Natural killer cell (primary cell): ENCODE measurements at regions not wholly inside any gene's neighbourhood (a gene's known extent, or its start where the extent isn't known, plus 50 kb on each side); places are given as distances from the start of the nearest gene placed in this dataset.

Experiments
- ATAC-seq, 3 donors: fragments of 150-1000 bp in 2 of 3; fragments of 200-7000 bp in 1 of 3; cut with Tn5 transposase; 1 replicate in 1 of 3; 2 replicates in 2 of 3; pipeline ENCODE4 v1.10.0; 2021; ENCODE audit warnings: mild to moderate bottlenecking in 2 of 3, moderate library complexity in 2 of 3
- DNase-seq, 2 donors: peaks; one replicate each; pipeline versions ENCODE4 v3.0.0 to v3.0.0-alpha.2; 2013 to 2021; ENCODE audit warnings: mixed read lengths in 1 of 2
- H3K27ac ChIP-seq: one replicate; pipeline ENCODE4 v1.5.1; 2013; ENCODE audit warnings: mild to moderate bottlenecking, low read length
- H3K27me3 ChIP-seq: one replicate; pipeline ENCODE4 v1.6.1; 2013; ENCODE audit warnings: low read length; ENCODE audit not compliant: control insufficient read depth, insufficient read depth
- H3K36me3 ChIP-seq: one replicate; pipeline ENCODE4 v1.6.1; 2013; ENCODE audit warnings: low read length; ENCODE audit not compliant: control insufficient read depth, insufficient read depth
- H3K4me1 ChIP-seq: one replicate; pipeline ENCODE4 v1.6.1; 2013; ENCODE audit warnings: low read length; ENCODE audit not compliant: control insufficient read depth, insufficient read depth
- H3K4me3 ChIP-seq: one replicate; pipeline ENCODE4 v1.5.1; 2013; ENCODE audit warnings: low read length
- H3K9me3 ChIP-seq: one replicate; pipeline ENCODE4 v1.6.1; 2013; ENCODE audit warnings: low read length; ENCODE audit not compliant: control insufficient read depth, insufficient read depth
- H3K27ac Mint-ChIP-seq, 2 donors: one replicate each; pipeline ENCODE4 v1.8.0; 2022; ENCODE audit warnings: mild to moderate bottlenecking in 2 of 2, mixed read lengths in 2 of 2, moderate library complexity in 1 of 2
- H3K27me3 Mint-ChIP-seq, 2 donors: one replicate each; pipeline ENCODE4 v1.8.0; 2022; ENCODE audit warnings: low read depth in 2 of 2, mixed read lengths in 2 of 2
- H3K36me3 Mint-ChIP-seq: one replicate; pipeline ENCODE4 v1.8.0; 2022; ENCODE audit warnings: mixed read lengths
- H3K4me1 Mint-ChIP-seq, 2 donors: one replicate each; pipeline ENCODE4 v1.8.0; 2022; ENCODE audit warnings: mixed read lengths in 2 of 2
- H3K4me3 Mint-ChIP-seq: one replicate; pipeline ENCODE4 v1.8.0; 2022; ENCODE audit warnings: mild to moderate bottlenecking, moderate library complexity, mixed read lengths
- H3K9me3 Mint-ChIP-seq, 2 donors: one replicate each; pipeline ENCODE4 v1.8.0; 2022; ENCODE audit warnings: mixed read lengths in 2 of 2
- CTCF ChIP-seq: fragments of 200-600 bp; IDR thresholded peaks from one replicate; pipeline ENCODE4 v1.8.0; 2022; ENCODE audit warnings: antibody characterized with exemption
- WGBS: methylation state at CpG from one replicate; pipeline ENCODE4 v1.1.7; 2013; ENCODE audit warnings: missing lambda C conversion rate; ENCODE audit not compliant: insufficient coverage; 5-methylcytosine and 5-hydroxymethylcytosine counted together
- intact Hi-C: fragments of 100-400 bp; cut with micrococcal nuclease; formaldehyde crosslinking; loops from one replicate; pipeline ENCODE4 v1.14.2; 2022

GRCh38 chr13:39879286-39880035, 224.0 kb downstream of the COG6 start:
- no peak for DNase-seq
- peaks cover 7 to 8% of the 10 kb centered on the region in 2 donors for H3K27me3 Mint-ChIP-seq
- Histone ChIP-seq H3K36me3 (no peaks in the 10 kb centered on the region), H3K4me3 (no peak overlapping the region), H3K9me3 (peaks cover 5% of the 10 kb centered on the region), H3K4me1 (no peaks in the 10 kb centered on the region), H3K27me3 (peaks cover 2% of the 10 kb centered on the region), H3K27ac (no peak overlapping the region)
- TF ChIP-seq CTCF: no peak
- intact Hi-C loops: no loop called here
- peaks cover 22% of the 10 kb centered on the region for H3K36me3 Mint-ChIP-seq
- no peak overlapping the region for H3K4me3 Mint-ChIP-seq
- peaks cover 7 to 12% of the 10 kb centered on the region in 2 donors for H3K9me3 Mint-ChIP-seq
- no peak for ATAC-seq
- H3K27ac Mint-ChIP-seq: no peak overlapping the region
- no peaks in the 10 kb centered on the region for H3K4me1 Mint-ChIP-seq
- WGBS: 83% methylated on average over 2 of the region's 4 CpGs

GRCh38 chr13:39881383-39881782, 225.9 kb downstream of the COG6 start:
- ATAC-seq: no peak

GRCh38 chr13:39881887-39882286, 226.4 kb downstream of the COG6 start:
- Mint-ChIP-seq H3K4me3 (no peak overlapping the region), H3K27ac (no peak overlapping the region), H3K36me3 (peaks cover 22% of the 10 kb centered on the region), H3K4me1 (no peaks in the 10 kb centered on the region), H3K27me3 (peaks cover 7 to 8% of the 10 kb centered on the region in 2 donors), H3K9me3 (peaks cover 11 to 14% of the 10 kb centered on the region in 2 donors)
- no peak overlapping the region for H3K27ac ChIP-seq
- H3K36me3 ChIP-seq: no peaks in the 10 kb centered on the region
- ATAC-seq (no peak), DNase-seq (no peak)
- H3K9me3 ChIP-seq: peaks cover 5% of the 10 kb centered on the region
- peaks cover 2% of the 10 kb centered on the region for H3K27me3 ChIP-seq
- intact Hi-C loops: no loop called here
- H3K4me1 ChIP-seq: no peaks in the 10 kb centered on the region
- 58% methylated on average over 1 of the region's 1 CpG for WGBS
- H3K4me3 ChIP-seq: no peak overlapping the region
- no peak for TF ChIP-seq CTCF

More at GRCh38 chr13:39881383-39881782, 225.9 kb downstream of the COG6 start:
- Mint-ChIP-seq H3K4me3 (no peak overlapping the region), H3K36me3 (peaks cover 22% of the 10 kb centered on the region), H3K27ac (no peak overlapping the region), H3K4me1 (no peaks in the 10 kb centered on the region), H3K27me3 (peaks cover 7 to 8% of the 10 kb centered on the region in 2 donors), H3K9me3 (peaks cover 11 to 14% of the 10 kb centered on the region in 2 donors)
- Histone ChIP-seq H3K27me3 (peaks cover 2% of the 10 kb centered on the region), H3K4me3 (no peak overlapping the region), H3K4me1 (no peaks in the 10 kb centered on the region), H3K36me3 (no peaks in the 10 kb centered on the region), H3K9me3 (peaks cover 5% of the 10 kb centered on the region), H3K27ac (no peak overlapping the region)
- 43% methylated on average over 2 of the region's 2 CpGs for WGBS
- TF ChIP-seq CTCF: no peak
- no peak for DNase-seq
- intact Hi-C loops: no loop called here

- no peak for TF ChIP-seq CTCF
- Mint-ChIP-seq H3K9me3 (peaks cover 11 to 14% of the 10 kb centered on the region in 2 donors), H3K36me3 (peaks cover 22% of the 10 kb centered on the region), H3K27ac (no peak overlapping the region), H3K27me3 (peaks cover 8 to 14% of the 10 kb centered on the region in 2 donors), H3K4me1 (no peaks in the 10 kb centered on the region), H3K4me3 (no peak overlapping the region)
- ATAC-seq (no peak), DNase-seq (no peak)
- Histone ChIP-seq H3K4me1 (no peaks in the 10 kb centered on the region), H3K4me3 (no peak overlapping the region), H3K36me3 (no peaks in the 10 kb centered on the region), H3K27ac (no peak overlapping the region), H3K27me3 (peaks cover 2% of the 10 kb centered on the region), H3K9me3 (peaks cover 5% of the 10 kb centered on the region)
- intact Hi-C loops: no loop called here
- WGBS: no CpG with 5 or more reads among the region's 1 CpG
Measured at GRCh38 chr13:39884166-39884565, 228.7 kb downstream of the COG6 start.
